Stimulated activated CD4-positive, alpha-beta T cell treated with anti-CD3 and anti-CD28 coated beads, Interleukin-4, amount 100 ng/mL, for 4 hours (primary cell): ENCODE measurements at regions not wholly inside any gene's neighbourhood (a gene's known extent, or its start where the extent isn't known, plus 50 kb on each side); places are given as distances from the start of the nearest gene placed in this dataset.
A peak's percentile ranks its signal among the peaks of the same experiment; 100 is the strongest.

ENCODE experiments used
- DNase-seq, 2 experiments: peaks; one replicate each; pipeline ENCODE4 v3.0.0-alpha.2; 2020

- no peak for DNase-seq
Observed at GRCh38 chr14:97916100-97916499, 1118.9 kb downstream of the VRK1 start.

GRCh38 chr14:97916669-97917568 lies 1119.7 kb downstream of the VRK1 start:
- DNase-seq, result no peak

- DNase-seq, result no peak
Observed at GRCh38 chr14:97920201-97920600, 1123.0 kb downstream of the VRK1 start.

GRCh38 chr14:97921296-97921695 lies 1124.1 kb downstream of the VRK1 start:
- DNase-seq, result no peak

- DNase-seq, result no peak
Observed at GRCh38 chr14:97924922-97925613, 1127.9 kb downstream of the VRK1 start.

GRCh38 chr14:97930166-97930565 lies 1133.0 kb downstream of the VRK1 start:
- DNase-seq, result no peak

- DNase-seq, result no peak
Observed at GRCh38 chr14:97931273-97931672, 1134.1 kb downstream of the VRK1 start.

GRCh38 chr14:97942921-97943320 lies 1145.7 kb downstream of the VRK1 start:
- no peak for DNase-seq

- DNase-seq, result peak in 1 of 2 experiments; percentile 45
Observed at GRCh38 chr14:97943619-97944018, 1146.4 kb downstream of the VRK1 start.

GRCh38 chr14:97944380-97944779 lies 1147.2 kb downstream of the VRK1 start:
- DNase-seq, result no peak

- DNase-seq, result no peak
Observed at GRCh38 chr14:97945631-97946030, 1148.4 kb downstream of the VRK1 start.

- no peak for DNase-seq
Observed at GRCh38 chr14:97946240-97946639, 1149.1 kb downstream of the VRK1 start.

- DNase-seq, result no peak
Observed at GRCh38 chr14:97946641-97947040, 1149.5 kb downstream of the VRK1 start.

GRCh38 chr14:97948841-97949240 lies 1151.7 kb downstream of the VRK1 start:
- DNase-seq, result no peak

GRCh38 chr14:97956581-97957340 lies 1159.6 kb downstream of the VRK1 start:
- no peak for DNase-seq

- DNase-seq, result no peak
Observed at GRCh38 chr14:97959251-97959650, 1162.1 kb downstream of the VRK1 start.

GRCh38 chr14:97960436-97960835 lies 1163.3 kb downstream of the VRK1 start:
- DNase-seq, result no peak

- no peak for DNase-seq
Observed at GRCh38 chr14:97970222-97970621, 1173.0 kb downstream of the VRK1 start.

GRCh38 chr14:97975216-97975615 lies 1178.0 kb downstream of the VRK1 start:
- DNase-seq, result no peak

- DNase-seq, result peak in 1 of 2 experiments; percentile 64
Observed at GRCh38 chr14:97975962-97976361, 1178.8 kb downstream of the VRK1 start.

GRCh38 chr14:97976861-97977260 lies 1179.7 kb downstream of the VRK1 start:
- no peak for DNase-seq

- peak; percentile 68 to 75 for DNase-seq
Observed at GRCh38 chr14:97977651-97978261, 1180.6 kb downstream of the VRK1 start.

GRCh38 chr14:97978341-97978740 lies 1181.2 kb downstream of the VRK1 start:
- peak; percentile 74 to 81 for DNase-seq
